Stomach (tissue), 8 donors: ENCODE measurements at regions not wholly inside any gene's neighbourhood (a gene's known extent, or its start where the extent isn't known, plus 50 kb on each side); places are given as distances from the start of the nearest gene placed in this dataset.
A peak's percentile ranks its signal among the peaks of the same experiment; 100 is the strongest.

Experiments used
- DNase-seq, 2 donors: peaks; one replicate each; pipeline versions ENCODE4 v3.0.0 to v3.0.0-alpha.2; 2013 to 2019
- H3K27ac ChIP-seq, 5 donors: fragments of 200-600 bp in 4 of 5; sonication (generic) in 4 of 5; one replicate each; pipeline ENCODE4 v1.5.1; 2013 to 2019; ENCODE audit warnings: mild to moderate bottlenecking in 1 of 5, moderate library complexity in 1 of 5
- H3K27me3 ChIP-seq, 3 donors: fragments of 200-600 bp; sonication (generic); one replicate each; pipeline ENCODE4 v1.5.1; 2017 to 2019; ENCODE audit warnings: mixed run types in 1 of 3
- H3K36me3 ChIP-seq, 4 donors: fragments of 200-600 bp; sonication (generic); 1 replicate in 3 of 4; 2 replicates in 1 of 4; pipeline ENCODE4 v1.5.1; 2016 to 2019
- H3K4me1 ChIP-seq, 4 donors: fragments of 200-600 bp; sonication (generic); one replicate each; pipeline ENCODE4 v1.5.1; 2016 to 2019
- H3K4me3 ChIP-seq, 4 donors: fragments of 200-600 bp; sonication (generic) in 3 of 4; one replicate each; pipeline ENCODE4 v1.5.1; 2016 to 2019; ENCODE audit warnings: mild to moderate bottlenecking in 1 of 4
- H3K9me3 ChIP-seq, 4 donors: fragments of 200-600 bp; sonication (generic); one replicate each; pipeline ENCODE4 v1.5.1; 2016 to 2019
- CTCF ChIP-seq, 7 experiments: fragments of 450-650 bp in 4 of 7; fragments of 200-600 bp in 3 of 7; sonication (generic) in 3 of 7; IDR thresholded peaks; one replicate each; pipeline ENCODE4 v1.5.1; 2016 to 2019; ENCODE audit warnings: antibody characterized with exemption in 7 of 7, control low read depth in 2 of 7, mild to moderate bottlenecking in 1 of 7
- EP300 ChIP-seq: sonication (generic); formaldehyde crosslinking; IDR thresholded peaks from one replicate; pipeline ENCODE4 v1.6.1; 2017; ENCODE audit warnings: antibody characterized with exemption
- POLR2A ChIP-seq, 4 donors: fragments of 450-650 bp; IDR thresholded peaks; one replicate each; pipeline ENCODE4 v1.6.1; 2016; ENCODE audit warnings: antibody characterized with exemption in 4 of 4, control low read depth in 2 of 4, mild to moderate bottlenecking in 1 of 4, moderate library complexity in 1 of 4
- POLR2AphosphoS5 ChIP-seq, 3 donors: sonication (generic); formaldehyde crosslinking; IDR thresholded peaks; one replicate each; pipeline ENCODE4 v1.6.1; 2016; ENCODE audit warnings: antibody characterized with exemption in 3 of 3
- WGBS, 5 donors: extraction: QIAGEN DNeasy Blood & Tissue Kit in 3 of 5; methylation state at CpG; one replicate each; pipeline versions ENCODE4 v1.1.5 to v1.1.7; 2013 to 2018; 5-methylcytosine and 5-hydroxymethylcytosine counted together
- intact Hi-C: fragments of 100-400 bp; cut with DNase I; formaldehyde crosslinking; loops from one replicate; pipeline ENCODE4 v1.15.1; 2023; ENCODE audit warnings: low total_unique reads
- donor health status: healthy with polysubstance abuse.
- donor health status: Bipolar disorder and iron deficiency.
- donor health status: healthy.

GRCh38 chr18:22609642-22610041 lies 191.9 kb upstream of the CTAGE1 start:
- H3K9me3 ChIP-seq: no peaks in the 10 kb centered on the region
- intact Hi-C loops: no loop called here
- DNase-seq: peak; percentile 66
- TF ChIP-seq POLR2AphosphoS5 (IDR thresholded peaks at IDR 0.05) (peak in 1 of 3 donors; percentile 34), EP300 (no peak)
- H3K4me3 ChIP-seq: no peak overlapping the region
- WGBS, 5 donors: 3 to 17% (median 13%) methylated on average over 5 of the region's 5 CpGs
- H3K4me1 ChIP-seq: peaks cover 0 to 32% (median 23%) of the 10 kb centered on the region in 4 donors
- H3K36me3 ChIP-seq: no peaks in the 10 kb centered on the region
- H3K27ac ChIP-seq: peak overlapping the region in 4 of 5 donors; percentile 22 to 63 (median 36)
- H3K27me3 ChIP-seq: no peaks in the 10 kb centered on the region

GRCh38 chr18:22613058-22613690 lies 195.5 kb upstream of the CTAGE1 start:
- Histone ChIP-seq H3K4me3 (no peak overlapping the region), H3K27ac (peak overlapping the region in 1 of 5 donors; percentile 65), H3K36me3 (no peaks in the 10 kb centered on the region), H3K27me3 (no peaks in the 10 kb centered on the region), H3K4me1 (peaks cover 0 to 24% (median 13%) of the 10 kb centered on the region in 4 donors), H3K9me3 (no peaks in the 10 kb centered on the region)
- intact Hi-C loops: no loop called here
- TF ChIP-seq CTCF (IDR thresholded peaks at IDR 0.05) (no peak), EP300 (no peak), POLR2AphosphoS5 (IDR thresholded peaks at IDR 0.05) (peak in 2 of 3 donors; percentile 39 to 42)
- peak; percentile 52 to 70 for DNase-seq
- 31 to 57% (median 40%) methylated on average over 18 of the region's 18 CpGs for WGBS, 5 donors

GRCh38 chr18:22613788-22614187 lies 196.1 kb upstream of the CTAGE1 start:
- Histone ChIP-seq H3K27ac (no peak overlapping the region), H3K36me3 (no peaks in the 10 kb centered on the region), H3K4me1 (peaks cover 0 to 24% (median 12%) of the 10 kb centered on the region in 4 donors), H3K27me3 (no peaks in the 10 kb centered on the region), H3K9me3 (no peaks in the 10 kb centered on the region), H3K4me3 (no peak overlapping the region)
- DNase-seq: no peak
- intact Hi-C loops: no loop called here
- WGBS, 5 donors: 45 to 64% (median 59%) methylated on average over 3 of the region's 3 CpGs
- TF ChIP-seq POLR2A (IDR thresholded peaks at IDR 0.05) (no peak), EP300 (no peak), CTCF (IDR thresholded peaks at IDR 0.05) (no peak), POLR2AphosphoS5 (IDR thresholded peaks at IDR 0.05) (no peak)

GRCh38 chr18:22623513-22623912 lies 205.8 kb upstream of the CTAGE1 start:
- Histone ChIP-seq H3K9me3 (peaks cover 0 to 6% (median 0%) of the 10 kb centered on the region in 4 donors), H3K27ac (no peak overlapping the region), H3K36me3 (no peaks in the 10 kb centered on the region), H3K27me3 (no peaks in the 10 kb centered on the region), H3K4me3 (no peak overlapping the region), H3K4me1 (peaks cover 0 to 10% (median 3%) of the 10 kb centered on the region in 4 donors)
- intact Hi-C loops: no loop called here
- DNase-seq: no peak
- WGBS, 5 donors: 84 to 91% (median 90%) methylated on average over 5 of the region's 5 CpGs
- no peak for TF ChIP-seq POLR2AphosphoS5 (IDR thresholded peaks at IDR 0.05)
- no peak for TF ChIP-seq EP300
- no peak for TF ChIP-seq POLR2A (IDR thresholded peaks at IDR 0.05)
- no peak for TF ChIP-seq CTCF (IDR thresholded peaks at IDR 0.05)

GRCh38 chr18:22624176-22624575 lies 206.5 kb upstream of the CTAGE1 start:
- Histone ChIP-seq H3K27ac (no peak overlapping the region), H3K27me3 (no peaks in the 10 kb centered on the region), H3K4me1 (peaks cover 0 to 10% (median 3%) of the 10 kb centered on the region in 4 donors), H3K9me3 (peaks cover 0 to 10% (median 0%) of the 10 kb centered on the region in 4 donors), H3K4me3 (no peak overlapping the region), H3K36me3 (no peaks in the 10 kb centered on the region)
- intact Hi-C loops: no loop called here
- TF ChIP-seq EP300: no peak
- DNase-seq: no peak
- WGBS, 5 donors: 31 to 56% (median 54%) methylated on average over 2 of the region's 2 CpGs
